Neuron (in vitro differentiated cells): ENCODE measurements at regions not wholly inside any gene's neighbourhood (a gene's known extent, or its start where the extent isn't known, plus 50 kb on each side); places are given as distances from the start of the nearest gene placed in this dataset.

Experiments used
- H2AFZ ChIP-seq: one replicate; pipeline ENCODE4 v1.6.1; 2013; ENCODE audit warnings: low read depth, mild to moderate bottlenecking, inconsistent platforms, low read length, moderate library complexity
- H3K27me3 ChIP-seq: one replicate; pipeline ENCODE4 v1.6.1; 2013; ENCODE audit warnings: low read length; ENCODE audit not compliant: insufficient read depth
- H3K36me3 ChIP-seq: one replicate; pipeline ENCODE4 v1.6.1; 2013; ENCODE audit warnings: low read length; ENCODE audit not compliant: insufficient read depth
- H3K4me1 ChIP-seq: one replicate; pipeline ENCODE4 v1.6.1; 2013; ENCODE audit warnings: low read length; ENCODE audit not compliant: insufficient read depth
- H3K4me3 ChIP-seq: 2 replicates; pipeline ENCODE4 v1.5.1; 2013; ENCODE audit warnings: mild to moderate bottlenecking, low read length, moderate library complexity
- H3K9me3 ChIP-seq: one replicate; pipeline ENCODE4 v1.6.1; 2013; ENCODE audit warnings: low read length

DNA sequence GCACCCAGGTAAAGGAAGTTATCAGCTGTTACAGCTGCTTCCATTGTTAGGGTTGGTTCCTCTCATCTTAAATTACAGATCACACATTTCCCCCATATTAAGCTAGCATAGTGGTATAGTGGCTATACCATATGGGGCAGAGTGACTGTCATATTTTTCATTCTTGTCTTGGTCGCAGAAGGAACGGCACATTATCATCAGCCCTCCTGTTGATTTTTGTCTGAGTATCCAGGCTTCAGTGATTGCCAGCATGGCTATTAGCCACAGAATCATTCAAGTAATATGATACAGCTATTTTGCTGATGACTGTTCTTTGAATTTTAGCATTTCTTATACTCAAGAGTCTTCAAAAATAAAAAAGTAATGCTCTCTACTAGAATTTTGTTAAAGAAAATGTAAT lies 240.9 kb downstream of the LIG4 start:
- Histone ChIP-seq H2AFZ (no peak overlapping the region), H3K4me1 (no peaks in the 10 kb centered on the region), H3K27me3 (no peaks in the 10 kb centered on the region), H3K36me3 (no peaks in the 10 kb centered on the region), H3K4me3 (no peak overlapping the region), H3K9me3 (no peaks in the 10 kb centered on the region)

DNA sequence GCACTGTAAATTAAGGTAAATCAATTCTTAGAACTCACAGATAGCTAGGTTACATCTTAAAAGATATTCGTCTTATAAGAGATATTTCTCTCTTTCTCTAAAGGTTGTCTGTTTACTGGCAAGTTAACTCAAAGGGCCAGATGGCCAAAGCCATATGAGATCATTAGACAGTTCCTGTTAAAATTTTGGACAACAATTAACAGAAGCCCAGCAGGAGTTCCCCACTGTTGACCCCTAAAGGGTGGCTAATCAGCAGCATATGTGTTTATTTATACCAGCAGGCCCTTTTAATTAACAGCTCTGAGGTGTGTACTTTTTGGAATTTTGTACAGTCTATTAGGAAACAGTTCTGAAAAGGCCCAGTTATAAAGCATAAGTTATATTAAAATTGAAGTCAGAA lies 245.8 kb downstream of the LIG4 start:
- Histone ChIP-seq H3K27me3 (no peaks in the 10 kb centered on the region), H3K4me1 (no peaks in the 10 kb centered on the region)

DNA sequence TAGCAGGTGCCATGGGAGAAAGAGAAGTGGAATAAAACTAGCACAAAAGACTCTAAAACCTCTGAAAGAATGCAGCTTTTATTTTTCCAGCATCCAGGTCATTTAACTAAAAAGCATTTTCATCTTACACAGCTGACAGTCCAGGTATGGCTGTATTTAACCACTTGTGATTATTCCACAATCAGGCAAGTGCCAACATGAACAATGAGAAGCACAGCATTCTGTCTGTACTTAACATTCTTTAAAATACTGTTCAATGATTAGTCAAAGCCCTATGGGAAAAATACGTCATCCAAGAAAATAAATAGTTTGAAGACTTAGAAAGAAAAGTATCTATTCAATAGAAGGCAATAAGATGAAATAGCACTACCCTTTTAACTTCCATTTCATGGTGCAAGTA lies 246.9 kb downstream of the LIG4 start:
- Histone ChIP-seq H3K36me3 (no peaks in the 10 kb centered on the region), H3K27me3 (no peaks in the 10 kb centered on the region), H3K4me3 (no peak overlapping the region), H2AFZ (no peak overlapping the region), H3K9me3 (no peaks in the 10 kb centered on the region), H3K4me1 (no peaks in the 10 kb centered on the region)

More for the DNA sequence above, 245.8 kb downstream of the LIG4 start:
- Histone ChIP-seq H3K9me3 (no peaks in the 10 kb centered on the region), H3K4me3 (no peak overlapping the region), H2AFZ (no peak overlapping the region), H3K36me3 (no peaks in the 10 kb centered on the region)

DNA sequence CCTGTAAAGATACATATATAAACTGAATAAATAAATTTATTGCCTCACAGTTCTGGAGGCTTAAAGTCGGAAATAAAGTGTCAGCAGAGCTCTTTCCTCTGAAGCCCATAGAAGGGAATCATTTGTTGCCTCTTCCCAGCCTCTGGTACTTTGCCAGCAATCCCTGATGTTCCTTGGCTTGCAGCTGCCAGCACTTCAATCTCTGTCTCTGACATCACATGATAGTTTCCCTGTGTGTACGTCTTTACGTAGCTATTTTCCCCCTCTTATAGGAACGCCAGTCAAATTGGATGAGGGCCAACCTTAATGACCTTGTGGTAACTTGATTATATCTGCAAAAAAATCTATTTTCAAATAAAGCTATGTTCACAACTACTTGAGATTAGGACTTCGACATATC lies 250.9 kb downstream of the LIG4 start:
- H3K36me3 ChIP-seq, result no peaks in the 10 kb centered on the region
- H3K9me3 ChIP-seq, result no peaks in the 10 kb centered on the region
- H2AFZ ChIP-seq, result no peak overlapping the region
- no peaks in the 10 kb centered on the region for H3K27me3 ChIP-seq
- no peaks in the 10 kb centered on the region for H3K4me1 ChIP-seq
- no peak overlapping the region for H3K4me3 ChIP-seq

DNA sequence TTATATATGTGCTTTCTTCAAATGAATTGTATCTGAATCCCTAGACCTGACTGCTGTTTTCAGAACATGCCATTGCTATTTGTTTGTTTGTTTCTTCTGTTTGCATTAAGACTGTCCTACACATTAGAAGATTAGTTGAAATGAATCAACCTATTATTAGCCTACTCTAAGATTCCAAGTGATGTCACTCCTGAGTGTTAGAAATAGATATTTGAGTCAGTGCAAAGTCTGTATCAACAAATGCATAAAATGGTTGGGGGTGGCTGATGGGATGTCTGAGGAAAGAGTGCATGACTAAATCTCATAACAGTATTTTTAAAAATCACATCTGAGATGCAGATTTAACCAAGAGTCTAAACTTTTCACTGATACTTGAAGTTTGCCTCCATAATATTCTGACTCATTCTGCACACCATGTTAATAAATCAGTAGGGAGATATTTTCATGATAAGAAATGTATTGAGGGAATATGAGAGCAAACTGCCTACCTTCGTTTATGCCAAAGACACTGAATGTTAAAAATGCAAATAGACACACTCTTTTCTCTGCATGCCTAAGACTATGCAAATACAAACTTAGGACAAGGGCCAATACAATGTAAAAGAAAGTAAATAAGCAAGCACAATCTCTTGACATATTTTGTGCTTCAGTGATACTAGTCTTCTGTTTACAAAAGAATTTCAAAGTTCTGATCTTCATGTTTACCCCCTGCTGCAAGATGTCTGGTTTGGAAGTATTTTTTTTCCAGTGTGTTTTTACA lies 253.3 kb downstream of the LIG4 start:
- Histone ChIP-seq H2AFZ (no peak overlapping the region), H3K36me3 (no peaks in the 10 kb centered on the region), H3K27me3 (no peaks in the 10 kb centered on the region), H3K4me1 (no peaks in the 10 kb centered on the region), H3K9me3 (no peaks in the 10 kb centered on the region), H3K4me3 (no peak overlapping the region)

DNA sequence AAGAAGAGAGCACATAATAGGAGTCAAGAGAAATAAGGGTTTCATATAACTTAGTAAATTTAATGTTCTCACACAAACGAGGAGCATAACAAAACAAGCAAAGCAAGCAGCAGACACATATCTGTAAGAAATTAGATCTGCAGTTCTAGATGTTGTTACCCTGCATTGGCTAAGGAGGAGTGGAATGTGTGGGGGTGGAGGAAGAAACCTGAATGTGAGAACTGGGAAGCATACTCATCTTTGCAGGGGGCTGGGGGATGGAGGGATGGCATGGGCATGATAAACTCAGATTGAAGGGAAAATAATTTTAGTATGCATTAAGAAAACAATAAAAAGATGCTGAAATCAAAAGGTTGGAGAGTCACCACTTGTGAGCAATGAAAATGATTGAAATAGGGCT lies 255.0 kb downstream of the LIG4 start:
- no peaks in the 10 kb centered on the region for H3K4me1 ChIP-seq
- H3K9me3 ChIP-seq, result no peaks in the 10 kb centered on the region
- no peak overlapping the region for H2AFZ ChIP-seq
- no peak overlapping the region for H3K4me3 ChIP-seq
- no peaks in the 10 kb centered on the region for H3K27me3 ChIP-seq
- H3K36me3 ChIP-seq, result no peaks in the 10 kb centered on the region

DNA sequence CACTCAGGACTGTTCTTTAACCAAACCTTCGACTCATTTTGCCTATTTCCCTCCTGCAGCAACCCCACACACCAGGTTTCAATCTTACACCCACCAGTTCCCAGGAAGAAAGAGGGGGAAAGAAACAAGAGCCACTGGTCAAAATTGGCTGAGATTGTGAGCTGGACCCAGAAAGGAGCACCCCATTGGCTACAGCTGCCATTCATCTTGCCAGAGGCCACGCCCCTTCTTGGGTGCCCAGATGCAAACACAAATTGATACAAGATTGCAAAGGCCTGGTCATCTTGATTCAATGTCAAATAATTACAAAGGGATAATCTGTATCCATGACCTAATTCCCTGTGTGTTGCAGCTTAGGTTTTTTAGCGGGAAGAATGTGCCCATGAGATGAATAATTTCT lies 258.4 kb downstream of the LIG4 start:
- no peaks in the 10 kb centered on the region for H3K27me3 ChIP-seq
- H3K4me3 ChIP-seq, result no peak overlapping the region
- H2AFZ ChIP-seq, result no peak overlapping the region
- H3K36me3 ChIP-seq, result no peaks in the 10 kb centered on the region
- H3K9me3 ChIP-seq, result no peaks in the 10 kb centered on the region
- no peaks in the 10 kb centered on the region for H3K4me1 ChIP-seq

DNA sequence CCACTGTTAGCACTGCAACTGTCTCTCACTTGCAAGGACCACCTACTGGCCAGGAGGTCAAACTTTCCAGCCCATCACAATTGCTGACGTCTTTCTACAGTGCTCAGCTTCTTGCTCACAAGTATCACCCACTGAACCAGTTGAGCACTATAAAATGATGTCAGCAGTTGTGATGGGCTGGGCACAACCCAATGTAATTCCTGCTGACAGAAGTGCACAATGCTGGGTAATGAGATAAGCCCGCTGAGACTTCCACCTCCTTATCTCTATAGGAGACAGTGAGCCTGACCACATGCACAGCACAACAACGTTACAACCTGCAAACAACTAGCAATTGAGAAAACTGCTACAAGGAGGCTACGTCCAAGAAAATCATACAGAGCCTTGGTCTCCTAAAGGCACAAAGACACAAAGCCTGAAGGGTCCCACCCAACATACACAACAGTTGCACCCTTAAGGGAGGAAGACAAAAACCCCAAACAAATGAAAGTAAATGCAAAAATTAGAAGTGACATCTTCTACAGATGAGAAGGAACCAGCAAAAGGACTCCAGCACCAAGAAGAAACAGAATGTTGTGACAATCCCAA lies 273.2 kb downstream of the LIG4 start:
- no peaks in the 10 kb centered on the region for H3K9me3 ChIP-seq
- no peak overlapping the region for H3K4me3 ChIP-seq
- no peak overlapping the region for H2AFZ ChIP-seq
- no peaks in the 10 kb centered on the region for H3K27me3 ChIP-seq
- H3K4me1 ChIP-seq, result no peaks in the 10 kb centered on the region
- H3K36me3 ChIP-seq, result no peaks in the 10 kb centered on the region

DNA sequence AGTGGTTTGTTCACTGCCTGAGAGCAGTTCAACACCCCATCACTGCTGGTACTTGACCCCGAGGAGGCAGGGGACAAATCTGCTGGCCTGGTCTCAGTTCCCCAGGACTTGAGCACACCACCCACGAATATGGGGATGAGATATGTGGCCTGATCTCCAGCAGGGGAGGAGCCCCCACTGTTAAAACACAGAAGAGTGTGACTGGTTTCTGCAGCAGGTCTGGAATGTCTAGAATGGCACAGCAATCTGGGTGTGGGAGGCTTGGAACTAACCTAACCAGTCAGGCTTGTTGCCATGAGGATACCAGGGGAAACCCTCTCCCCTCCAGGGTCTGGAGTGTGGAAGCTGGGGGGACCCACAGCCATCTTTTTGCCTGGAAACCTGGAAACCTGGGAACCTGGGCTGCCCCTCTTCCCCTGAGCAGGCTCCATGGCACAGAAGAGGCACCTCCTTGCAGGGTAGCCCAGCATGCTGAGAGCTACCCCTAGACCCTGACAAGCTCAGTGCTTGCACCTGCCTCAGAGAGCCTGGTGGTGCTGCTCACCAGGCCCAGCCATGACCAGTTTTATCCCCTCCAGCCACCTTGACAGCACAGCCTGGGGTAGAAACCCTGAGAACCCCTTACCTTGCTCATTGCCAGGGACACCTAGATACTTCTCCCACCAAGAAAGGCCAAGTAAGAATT lies 273.8 kb downstream of the LIG4 start:
- Histone ChIP-seq H3K36me3 (no peaks in the 10 kb centered on the region), H3K9me3 (no peaks in the 10 kb centered on the region), H3K27me3 (no peaks in the 10 kb centered on the region), H3K4me1 (no peaks in the 10 kb centered on the region), H3K4me3 (no peak overlapping the region), H2AFZ (no peak overlapping the region)

DNA sequence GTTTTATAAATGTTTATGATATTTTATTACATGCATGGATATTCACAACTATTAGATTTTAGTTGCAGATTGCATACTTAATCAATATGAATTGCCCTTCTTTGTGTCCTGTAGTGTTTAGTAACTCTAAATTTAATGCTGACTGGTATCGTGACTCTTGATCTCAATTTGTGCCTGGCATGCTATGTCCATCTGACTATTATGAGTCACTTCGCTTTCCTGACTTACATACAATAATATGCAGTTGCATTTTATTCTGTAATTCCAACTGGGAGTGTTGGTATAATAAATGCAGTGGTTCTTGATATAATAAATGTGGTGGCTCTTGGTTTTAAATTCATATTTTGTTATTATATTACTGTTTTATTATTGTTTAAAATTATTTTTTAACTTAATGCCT lies 277.5 kb downstream of the LIG4 start:
- no peak overlapping the region for H2AFZ ChIP-seq
- no peaks in the 10 kb centered on the region for H3K9me3 ChIP-seq
- H3K36me3 ChIP-seq, result no peaks in the 10 kb centered on the region
- no peaks in the 10 kb centered on the region for H3K4me1 ChIP-seq
- H3K27me3 ChIP-seq, result no peaks in the 10 kb centered on the region
- H3K4me3 ChIP-seq, result no peak overlapping the region

DNA sequence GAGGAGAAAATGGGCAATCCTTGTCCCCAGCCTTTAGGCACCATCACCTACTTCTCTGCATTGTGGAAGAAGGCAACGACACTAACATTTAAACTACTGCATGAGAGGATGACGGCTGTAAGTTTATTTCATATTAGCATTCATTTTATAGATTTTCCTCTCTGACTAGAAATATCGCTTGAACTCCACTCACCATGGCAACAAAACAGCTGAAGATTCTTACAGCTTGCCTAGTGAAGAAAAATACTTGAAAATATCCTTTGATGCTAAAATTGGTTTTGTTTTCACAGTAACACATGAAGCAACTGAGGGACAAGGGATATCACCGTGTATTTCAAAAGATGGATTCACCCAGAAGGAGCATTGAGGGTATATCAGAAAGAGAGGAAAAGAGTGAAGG lies 284.3 kb downstream of the LIG4 start:
- Histone ChIP-seq H3K9me3 (no peaks in the 10 kb centered on the region), H3K36me3 (no peaks in the 10 kb centered on the region), H3K4me1 (no peaks in the 10 kb centered on the region), H3K4me3 (no peak overlapping the region), H3K27me3 (no peaks in the 10 kb centered on the region), H2AFZ (no peak overlapping the region)

DNA sequence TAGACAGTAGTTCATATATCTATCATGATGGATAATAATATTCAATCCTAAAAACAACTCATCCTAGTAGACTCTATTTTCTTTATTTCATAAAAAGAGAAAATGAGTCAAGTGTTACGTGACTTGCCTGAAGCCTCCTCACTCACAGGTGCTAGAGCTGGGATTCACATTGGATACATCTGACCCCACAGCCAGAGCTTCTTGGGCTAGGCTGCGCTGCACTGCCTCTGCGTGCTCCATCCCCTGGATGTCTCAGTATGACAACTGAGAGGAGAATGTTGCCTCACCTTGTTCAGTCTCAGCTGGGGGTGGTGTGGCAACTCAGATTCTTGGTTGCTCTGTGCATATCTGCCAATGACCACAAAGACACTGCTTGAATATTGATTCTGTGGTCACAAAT lies 286.6 kb downstream of the LIG4 start:
- H3K36me3 ChIP-seq, result no peaks in the 10 kb centered on the region
- no peaks in the 10 kb centered on the region for H3K4me1 ChIP-seq
- no peak overlapping the region for H2AFZ ChIP-seq
- no peak overlapping the region for H3K4me3 ChIP-seq
- no peaks in the 10 kb centered on the region for H3K9me3 ChIP-seq
- no peaks in the 10 kb centered on the region for H3K27me3 ChIP-seq

DNA sequence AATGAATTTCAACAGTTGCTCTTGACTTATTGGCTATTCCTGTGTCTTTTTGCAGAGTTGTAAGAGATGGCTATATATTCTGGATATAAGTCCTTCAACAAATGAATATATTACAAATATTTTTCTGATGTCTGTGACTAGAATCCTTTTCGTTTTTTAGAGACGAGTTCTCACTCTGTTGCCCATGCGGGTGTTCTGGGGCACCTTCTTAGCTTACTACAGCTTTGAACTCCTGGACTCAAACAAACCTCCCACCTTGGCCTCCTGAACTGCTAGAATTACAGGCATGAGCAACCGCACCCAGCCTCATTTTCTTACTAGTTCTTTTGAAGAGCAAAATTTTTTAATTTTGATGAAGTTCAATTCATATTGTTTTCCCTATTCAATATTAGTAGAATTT lies 287.8 kb downstream of the LIG4 start:
- Histone ChIP-seq H2AFZ (no peak overlapping the region), H3K9me3 (no peaks in the 10 kb centered on the region), H3K4me3 (no peak overlapping the region), H3K4me1 (no peaks in the 10 kb centered on the region), H3K36me3 (no peaks in the 10 kb centered on the region), H3K27me3 (no peaks in the 10 kb centered on the region)
